GM12864 (cell line): ENCODE measurements at regions not wholly inside any gene's neighbourhood (a gene's known extent, or its start where the extent isn't known, plus 50 kb on each side); places are given as distances from the start of the nearest gene placed in this dataset.

Source experiments
- DNase-seq: peaks from one replicate; pipeline ENCODE4 v3.0.0-alpha.2; 2011; ENCODE audit warnings: low read depth
- H3K4me3 ChIP-seq: 2 replicates; pipeline ENCODE4 v1.5.1; 2011; ENCODE audit warnings: mild to moderate bottlenecking, low read depth, low read length, control low read depth
- CTCF ChIP-seq: IDR thresholded peaks from 2 replicates; pipeline ENCODE4 v1.5.1; 2011; ENCODE audit warnings: low read depth, mild to moderate bottlenecking, moderate library complexity, low read length, control low read depth, inconsistent platforms; ENCODE audit errors: missing control alignments

GRCh38 chr3:66898155-66898554 is 100.0 kb upstream of the KBTBD8 start:
- TF ChIP-seq CTCF: no peak
- no peak for DNase-seq
- H3K4me3 ChIP-seq: no peak overlapping the region

- DNase-seq: no peak
- no peak overlapping the region for H3K4me3 ChIP-seq
- no peak for TF ChIP-seq CTCF
These were observed 93.8 kb upstream of the KBTBD8 start for GRCh38 chr3:66904336-66904735.

- no peak overlapping the region for H3K4me3 ChIP-seq
- TF ChIP-seq CTCF: no peak
- DNase-seq: no peak
These were observed 93.1 kb upstream of the KBTBD8 start for GRCh38 chr3:66904831-66905493.

GRCh38 chr3:66907136-66907535 is 91.0 kb upstream of the KBTBD8 start:
- H3K4me3 ChIP-seq: no peak overlapping the region
- no peak for TF ChIP-seq CTCF
- DNase-seq: no peak

GRCh38 chr3:66910266-66911055 is 87.6 kb upstream of the KBTBD8 start:
- no peak for TF ChIP-seq CTCF
- no peak for DNase-seq
- H3K4me3 ChIP-seq: no peak overlapping the region

GRCh38 chr3:66912306-66912705 is 85.8 kb upstream of the KBTBD8 start:
- no peak overlapping the region for H3K4me3 ChIP-seq
- no peak for TF ChIP-seq CTCF
- DNase-seq: no peak
